ENCODE measurements at regions not wholly inside any gene's neighbourhood (a gene's known extent, or its start where the extent isn't known, plus 50 kb on each side); places are given as distances from the start of the nearest gene placed in this dataset.

DNA sequence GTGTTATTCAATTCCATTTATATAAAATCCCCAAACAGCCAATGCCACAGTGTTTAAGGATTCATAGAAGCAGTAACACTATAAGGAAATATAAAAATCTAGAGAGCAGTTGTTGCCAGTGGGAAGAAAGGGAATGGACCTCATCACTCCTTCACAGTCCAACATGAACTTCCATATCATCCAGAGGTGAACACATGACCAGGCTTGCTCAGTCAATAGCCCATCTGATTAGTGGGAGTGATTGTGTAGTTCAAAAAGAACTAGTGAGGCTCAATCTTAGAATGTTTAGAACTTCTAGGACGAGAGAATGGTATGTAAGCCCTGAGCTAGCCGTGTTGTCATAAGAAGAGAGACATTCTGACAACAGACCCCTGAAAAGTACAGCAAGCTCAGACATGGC lies 314.1 kb downstream of the LIG4 start:
- intact Hi-C loops (cut with DNase I) = no loop called here
- 51% methylated on average over 2 of the region's 2 CpGs for WGBS (ENCODE audit: insufficient coverage, low coverage, low lambda C conversion rate, missing lambda C conversion rate)
- Histone ChIP-seq H3K9me3 (no peaks in the 10 kb centered on the region), H3K36me3 (no peaks in the 10 kb centered on the region), H3K27me3 (no peaks in the 10 kb centered on the region), H3K27ac (no peak overlapping the region), H3K4me3 (no peak overlapping the region), H3K4me1 (no peaks in the 10 kb centered on the region)
- TF ChIP-seq, protein P1, sequence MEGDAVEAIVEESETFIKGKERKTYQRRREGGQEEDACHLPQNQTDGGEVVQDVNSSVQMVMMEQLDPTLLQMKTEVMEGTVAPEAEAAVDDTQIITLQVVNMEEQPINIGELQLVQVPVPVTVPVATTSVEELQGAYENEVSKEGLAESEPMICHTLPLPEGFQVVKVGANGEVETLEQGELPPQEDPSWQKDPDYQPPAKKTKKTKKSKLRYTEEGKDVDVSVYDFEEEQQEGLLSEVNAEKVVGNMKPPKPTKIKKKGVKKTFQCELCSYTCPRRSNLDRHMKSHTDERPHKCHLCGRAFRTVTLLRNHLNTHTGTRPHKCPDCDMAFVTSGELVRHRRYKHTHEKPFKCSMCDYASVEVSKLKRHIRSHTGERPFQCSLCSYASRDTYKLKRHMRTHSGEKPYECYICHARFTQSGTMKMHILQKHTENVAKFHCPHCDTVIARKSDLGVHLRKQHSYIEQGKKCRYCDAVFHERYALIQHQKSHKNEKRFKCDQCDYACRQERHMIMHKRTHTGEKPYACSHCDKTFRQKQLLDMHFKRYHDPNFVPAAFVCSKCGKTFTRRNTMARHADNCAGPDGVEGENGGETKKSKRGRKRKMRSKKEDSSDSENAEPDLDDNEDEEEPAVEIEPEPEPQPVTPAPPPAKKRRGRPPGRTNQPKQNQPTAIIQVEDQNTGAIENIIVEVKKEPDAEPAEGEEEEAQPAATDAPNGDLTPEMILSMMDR (IDR thresholded peaks at IDR 0.05) = no peak
- no peak for TF ChIP-seq POLR2A (IDR thresholded peaks at IDR 0.05)
- DNase-seq = no peak
- no peak for ATAC-seq

DNA sequence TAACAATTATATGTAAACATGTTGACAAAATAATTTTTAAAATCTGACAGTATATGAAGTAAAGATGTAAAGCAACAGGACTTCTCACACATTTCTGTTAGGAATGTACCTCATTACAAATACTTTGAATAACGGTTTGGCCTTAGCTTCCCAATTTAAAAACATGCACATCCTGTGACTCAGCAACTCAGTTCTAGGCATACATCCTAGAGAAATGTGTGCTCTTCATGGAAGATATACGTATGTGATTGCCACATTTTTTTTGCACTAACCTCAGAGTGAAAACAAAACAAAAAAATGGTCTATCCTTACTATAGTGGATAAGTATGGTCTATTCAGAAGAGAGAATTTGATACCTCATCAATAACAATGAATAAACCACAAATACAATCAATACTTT lies 314.6 kb downstream of the LIG4 start:
- no peak for TF ChIP-seq POLR2A (IDR thresholded peaks at IDR 0.05)
- TF ChIP-seq, protein P1 (IDR thresholded peaks at IDR 0.05) = no peak
- Histone ChIP-seq H3K4me3 (no peak overlapping the region), H3K4me1 (no peaks in the 10 kb centered on the region), H3K27me3 (no peaks in the 10 kb centered on the region), H3K27ac (no peak overlapping the region), H3K36me3 (no peaks in the 10 kb centered on the region), H3K9me3 (no peaks in the 10 kb centered on the region)
- intact Hi-C loops (cut with DNase I) = no loop called here
- ATAC-seq = no peak
- 37% methylated on average over 2 of the region's 2 CpGs for WGBS (ENCODE audit: insufficient coverage, low coverage, low lambda C conversion rate, missing lambda C conversion rate)
- no peak for DNase-seq

DNA sequence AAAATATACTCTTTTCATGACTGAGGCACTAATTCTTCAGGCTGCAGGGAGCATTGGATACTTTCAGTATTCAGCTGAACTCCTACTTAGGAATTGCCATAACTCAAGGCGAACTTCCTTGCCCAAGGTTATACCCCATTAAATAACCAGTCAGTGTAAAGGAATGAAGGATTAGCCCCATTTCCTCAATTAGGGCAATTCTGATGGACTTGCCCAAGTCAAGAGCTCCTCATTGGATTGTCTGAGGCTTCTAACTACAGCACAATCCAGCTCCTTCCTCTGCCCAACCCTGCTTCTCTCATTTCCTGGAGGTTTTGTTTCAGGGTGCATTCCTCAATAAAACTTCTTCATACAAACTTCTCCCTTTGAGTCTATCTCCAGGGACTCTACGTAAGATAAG lies 329.2 kb downstream of the LIG4 start:
- TF ChIP-seq, protein P1 (IDR thresholded peaks at IDR 0.05) = no peak
- no peak for TF ChIP-seq POLR2A (IDR thresholded peaks at IDR 0.05)
- Histone ChIP-seq H3K4me3 (no peak overlapping the region), H3K27ac (no peak overlapping the region), H3K4me1 (no peaks in the 10 kb centered on the region), H3K27me3 (no peaks in the 10 kb centered on the region), H3K9me3 (no peaks in the 10 kb centered on the region), H3K36me3 (no peaks in the 10 kb centered on the region)
- WGBS (ENCODE audit: insufficient coverage, low coverage, low lambda C conversion rate, missing lambda C conversion rate) = 22% methylated on average over 2 of the region's 2 CpGs
- intact Hi-C loops (cut with DNase I) = no loop called here
- DNase-seq = no peak
- no peak for ATAC-seq

DNA sequence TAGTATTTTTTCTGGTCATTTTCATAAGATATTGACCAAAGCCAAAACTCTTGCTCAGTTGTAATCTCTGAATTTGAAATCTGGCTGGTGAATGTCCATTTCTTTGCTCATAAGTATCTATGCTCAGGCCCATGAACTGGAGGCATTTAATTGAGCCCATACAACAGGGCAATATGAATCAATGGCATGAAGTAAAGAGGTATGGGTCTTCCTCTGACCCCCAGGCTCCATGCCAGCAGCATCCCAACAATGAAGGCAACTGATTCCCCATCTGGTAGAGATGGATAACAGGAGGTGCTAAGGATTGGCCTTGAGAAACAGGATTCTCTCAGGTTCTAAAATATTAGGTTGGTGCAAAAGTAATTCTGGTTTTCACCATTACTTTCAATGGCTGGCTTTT lies 330.8 kb downstream of the LIG4 start:
- H3K9me3 ChIP-seq = no peaks in the 10 kb centered on the region
- ATAC-seq (no peak), DNase-seq (no peak)
- H3K4me3 ChIP-seq = no peak overlapping the region
- intact Hi-C loops (cut with DNase I) = no loop called here
- H3K27ac ChIP-seq = no peak overlapping the region
- TF ChIP-seq, protein P1 (IDR thresholded peaks at IDR 0.05) = no peak
- TF ChIP-seq POLR2A (IDR thresholded peaks at IDR 0.05) = no peak
- no peaks in the 10 kb centered on the region for H3K4me1 ChIP-seq
- H3K36me3 ChIP-seq = no peaks in the 10 kb centered on the region
- H3K27me3 ChIP-seq = no peaks in the 10 kb centered on the region

DNA sequence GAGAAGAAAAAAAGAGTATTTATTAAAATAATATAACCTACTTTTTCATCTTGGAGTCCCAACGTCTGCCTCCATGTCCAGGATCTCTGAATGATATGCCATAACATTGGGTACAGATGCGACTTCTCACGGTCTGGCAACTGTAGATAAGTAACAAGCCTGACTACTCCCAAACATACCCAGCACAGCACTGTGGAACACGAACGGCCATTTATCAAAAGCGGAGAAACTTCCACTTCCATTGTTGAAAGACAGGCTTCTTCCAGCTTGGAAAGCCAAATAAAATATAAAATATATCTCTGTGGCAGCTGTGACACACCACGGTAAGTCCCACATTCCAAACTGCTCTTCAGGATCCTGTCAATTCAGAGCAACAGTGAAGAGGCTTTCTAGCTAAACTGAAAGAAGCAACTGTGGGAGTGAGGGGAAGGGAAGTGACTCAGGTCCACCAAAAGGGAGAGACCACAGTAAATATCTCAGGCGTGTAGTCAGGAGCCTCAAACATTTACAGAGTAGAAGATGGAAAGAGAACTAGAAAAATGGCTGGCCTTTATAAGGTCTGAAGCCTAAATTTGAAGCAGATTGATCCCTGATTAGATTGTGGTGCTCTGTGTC lies 331.7 kb downstream of the LIG4 start:
- H3K4me3 ChIP-seq = no peak overlapping the region
- 42% methylated on average over 7 of the region's 8 CpGs for WGBS (ENCODE audit: insufficient coverage, low coverage, low lambda C conversion rate, missing lambda C conversion rate)
- intact Hi-C loops (cut with DNase I) = no loop called here
- H3K27ac ChIP-seq = no peak overlapping the region
- no peaks in the 10 kb centered on the region for H3K36me3 ChIP-seq
- H3K9me3 ChIP-seq = no peaks in the 10 kb centered on the region
- TF ChIP-seq, protein P1 (IDR thresholded peaks at IDR 0.05) = no peak
- TF ChIP-seq POLR2A (IDR thresholded peaks at IDR 0.05) = no peak
- no peaks in the 10 kb centered on the region for H3K27me3 ChIP-seq
- H3K4me1 ChIP-seq = no peaks in the 10 kb centered on the region
- ATAC-seq (no peak), DNase-seq (no peak)
